ENCODE measurements at regions not wholly inside any gene's neighbourhood (a gene's known extent, or its start where the extent isn't known, plus 50 kb on each side); places are given as distances from the start of the nearest gene placed in this dataset.

- no peak for DNase-seq
These were observed 101.7 kb upstream of the PRMT6 start for GRCh38 chr1:106954661-106955229.

DNA sequence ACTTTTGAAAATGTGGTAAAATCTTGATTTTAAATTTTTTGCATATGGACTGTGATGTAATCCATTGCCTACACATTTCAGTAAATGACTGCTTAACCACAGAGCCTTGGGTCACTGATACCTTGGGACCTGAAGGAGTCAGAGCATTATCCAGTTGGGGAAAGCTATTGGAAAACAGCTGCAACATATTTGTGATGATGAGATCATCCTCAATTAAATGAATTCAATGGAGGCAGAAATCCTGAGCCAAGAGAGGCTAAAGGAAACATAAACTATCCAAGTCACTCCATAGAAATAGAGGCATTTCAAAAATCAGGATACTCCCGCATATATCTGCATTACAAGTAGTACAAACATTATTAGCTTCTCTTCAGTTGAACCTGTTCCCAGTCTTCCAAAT, 99.8 kb upstream of the PRMT6 start:
- no peak for DNase-seq

DNA sequence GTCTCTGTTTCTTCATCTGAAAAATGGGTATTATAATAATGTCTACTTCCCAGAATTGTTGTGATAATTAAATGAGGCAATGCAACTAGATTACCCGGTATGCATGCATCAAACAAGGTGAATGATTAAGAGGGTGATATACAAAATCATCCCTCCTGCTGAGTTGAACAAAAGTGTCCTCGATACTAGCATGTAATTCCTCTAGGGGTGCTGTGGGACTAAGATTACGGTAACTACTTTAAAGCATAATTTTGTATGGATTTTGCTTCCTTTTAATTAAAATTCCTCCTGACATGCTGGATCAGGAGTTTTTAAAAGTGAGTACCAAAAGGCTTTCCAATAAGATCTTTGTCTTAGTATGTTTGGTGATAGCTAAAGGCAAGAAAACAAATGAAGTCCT, 98.7 kb upstream of the PRMT6 start:
- no peak for DNase-seq

- no peak for DNase-seq
These were observed 96.1 kb upstream of the PRMT6 start for GRCh38 chr1:106960412-106960811.

DNA sequence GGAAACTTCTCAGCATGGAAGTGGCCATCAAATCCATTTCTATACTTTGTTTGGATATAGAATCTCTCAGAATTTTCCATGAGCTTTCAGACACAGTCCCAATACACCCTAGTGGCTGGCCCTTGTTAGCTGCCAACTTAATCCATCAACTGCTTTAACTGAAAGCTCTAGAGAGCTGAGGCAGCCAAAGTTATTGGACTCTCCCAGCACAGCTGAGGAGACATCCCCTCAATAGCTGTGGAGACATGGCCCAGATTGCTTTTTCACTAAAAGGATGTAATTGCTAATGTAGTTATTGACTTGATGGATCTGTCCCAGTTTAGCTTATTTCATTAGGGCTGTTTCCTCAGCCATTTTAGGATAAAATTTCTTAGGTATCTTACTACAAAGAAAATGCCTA, 94.8 kb upstream of the PRMT6 start:
- DNase-seq, result no peak

DNA sequence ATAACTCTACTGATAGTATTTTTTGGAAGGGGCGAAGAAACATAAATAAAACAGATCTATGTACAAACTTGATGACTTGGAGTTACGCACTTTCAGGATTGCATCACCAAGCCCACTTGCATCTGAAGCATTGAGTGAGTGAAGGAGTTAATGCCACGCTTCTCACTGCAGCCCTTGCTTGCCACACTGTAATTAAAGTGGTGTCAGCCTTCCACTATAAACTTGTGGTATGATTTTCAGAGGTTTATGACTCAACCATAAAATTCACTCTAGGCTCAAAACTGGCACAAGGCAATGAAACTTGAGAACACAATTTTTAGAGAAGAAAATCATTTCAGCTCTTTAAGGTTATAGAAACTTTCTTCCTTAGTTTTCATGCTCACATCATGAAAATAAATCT, 93.9 kb upstream of the PRMT6 start:
- DNase-seq, result no peak

- DNase-seq, result no peak
These were observed 92.0 kb upstream of the PRMT6 start for GRCh38 chr1:106964495-106964894.

GRCh38 chr1:106968644-106969043, 87.8 kb upstream of the PRMT6 start:
- DNase-seq, result no peak

GRCh38 chr1:106969731-106970130, 86.7 kb upstream of the PRMT6 start:
- DNase-seq, result no peak

DNA sequence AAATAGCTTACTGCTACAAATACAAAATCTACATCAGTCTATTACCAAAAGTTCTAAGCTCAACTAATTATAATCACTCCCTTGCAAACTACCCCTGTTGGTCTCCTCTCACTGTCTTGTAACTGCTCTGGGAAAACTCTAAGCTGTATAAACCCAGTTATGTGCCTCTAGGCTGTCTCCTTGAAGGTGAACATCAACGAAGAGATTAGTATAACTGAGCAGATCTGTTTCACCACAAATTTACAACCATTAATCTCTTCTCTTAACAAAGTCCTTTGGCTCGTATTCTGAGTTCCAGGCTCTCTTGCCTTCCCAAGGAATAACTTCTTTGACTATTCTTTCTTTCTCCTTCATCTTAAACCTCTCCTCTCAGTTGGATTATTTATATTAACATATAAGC, 84.4 kb upstream of the PRMT6 start:
- DNase-seq, result no peak

DNA sequence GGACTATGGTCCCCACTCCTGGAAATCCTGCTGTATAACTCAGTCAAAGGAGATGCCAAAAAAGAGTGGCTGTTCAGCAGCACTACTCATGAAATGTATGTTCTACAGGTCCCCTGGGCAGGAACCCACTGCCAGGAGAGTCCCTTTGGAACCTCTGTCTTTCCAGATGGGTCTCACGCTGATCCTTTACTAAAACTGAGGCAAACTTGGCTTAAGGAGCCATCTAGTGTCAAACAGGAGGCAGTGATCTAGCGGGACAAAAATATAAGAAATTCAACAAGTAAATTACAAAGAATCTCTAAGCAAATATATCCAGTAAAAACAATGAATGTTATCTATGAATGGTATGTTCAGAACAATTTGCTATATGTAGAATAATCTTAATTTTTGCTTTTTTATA, 80.5 kb upstream of the PRMT6 start:
- no peak for DNase-seq

GRCh38 chr1:106978477-106979322, 77.8 kb upstream of the PRMT6 start:
- DNase-seq, result no peak

GRCh38 chr1:106979371-106979770, 77.1 kb upstream of the PRMT6 start:
- no peak for DNase-seq

- DNase-seq, result no peak
These were observed 76.4 kb upstream of the PRMT6 start for GRCh38 chr1:106980121-106980520.

DNA sequence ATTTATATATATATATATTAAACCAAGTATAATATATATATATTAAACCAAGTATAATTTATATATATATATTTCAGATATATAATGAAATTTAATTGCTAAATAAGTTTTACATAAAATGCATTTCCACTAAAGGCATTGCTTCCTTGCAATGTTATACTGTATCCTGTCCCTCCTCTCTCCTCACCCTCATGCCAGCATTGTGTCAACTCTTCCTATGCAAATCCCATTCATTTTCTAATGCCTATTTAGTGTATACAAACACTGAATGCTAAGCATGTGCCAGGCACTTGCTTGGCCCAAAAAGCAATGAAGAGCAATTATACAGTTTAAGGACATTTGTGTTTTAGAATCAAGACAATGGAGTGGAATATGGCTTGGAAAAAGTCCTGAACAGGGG, 71.7 kb upstream of the PRMT6 start:
- DNase-seq, result no peak

GRCh38 chr1:106986603-106987002, 69.9 kb upstream of the PRMT6 start:
- DNase-seq, result no peak

GRCh38 chr1:106995970-106996369, 60.5 kb upstream of the PRMT6 start:
- no peak for DNase-seq

DNA sequence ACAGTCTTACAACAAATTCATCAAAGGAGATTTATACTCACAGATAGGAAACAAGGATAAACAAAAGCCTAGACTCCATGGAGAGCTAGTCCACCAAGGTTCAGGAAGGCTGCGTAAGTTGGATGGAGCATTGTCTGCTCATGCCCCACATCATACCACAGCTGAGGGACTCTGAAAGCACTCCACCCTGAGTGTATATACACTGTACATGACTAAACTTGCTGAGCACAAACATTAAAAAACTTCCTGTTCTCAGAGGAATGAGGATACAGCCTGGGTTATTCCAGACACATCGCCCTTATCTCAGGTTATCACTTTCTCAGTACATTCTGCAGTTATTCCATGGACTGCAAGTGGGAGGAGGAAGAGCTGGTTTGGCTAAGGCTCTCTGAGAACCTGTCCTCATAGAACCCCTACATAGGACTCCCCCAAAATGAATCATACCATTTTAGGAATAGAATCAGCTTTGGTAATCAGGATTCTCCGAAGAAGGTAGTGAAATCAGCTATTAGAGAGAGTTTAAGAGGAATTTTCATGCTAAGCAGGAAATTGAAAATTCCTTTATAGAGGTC, 58.0 kb upstream of the PRMT6 start:
- no peak for DNase-seq

- no peak for DNase-seq
These were observed 55.6 kb upstream of the PRMT6 start for GRCh38 chr1:107000902-107001301.

DNA sequence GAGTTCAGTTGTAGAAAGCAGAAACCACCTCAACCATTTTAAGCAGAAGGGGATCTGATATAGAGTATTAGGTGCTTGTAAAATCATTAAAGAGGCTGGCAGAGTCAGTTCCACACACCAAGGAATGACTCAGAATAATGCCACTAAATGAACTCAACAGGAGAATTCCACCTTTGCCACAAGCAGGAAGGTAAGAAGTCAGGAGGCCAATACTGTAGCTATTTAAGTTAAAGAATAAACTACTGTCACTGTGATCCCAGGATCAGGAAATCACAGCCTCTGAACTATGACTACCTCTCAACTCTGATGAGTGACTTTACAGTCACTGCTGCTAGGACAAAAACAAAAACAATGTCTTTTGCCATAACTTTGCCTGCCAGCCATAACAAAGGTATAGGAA, 52.5 kb upstream of the PRMT6 start:
- no peak for DNase-seq

DNA sequence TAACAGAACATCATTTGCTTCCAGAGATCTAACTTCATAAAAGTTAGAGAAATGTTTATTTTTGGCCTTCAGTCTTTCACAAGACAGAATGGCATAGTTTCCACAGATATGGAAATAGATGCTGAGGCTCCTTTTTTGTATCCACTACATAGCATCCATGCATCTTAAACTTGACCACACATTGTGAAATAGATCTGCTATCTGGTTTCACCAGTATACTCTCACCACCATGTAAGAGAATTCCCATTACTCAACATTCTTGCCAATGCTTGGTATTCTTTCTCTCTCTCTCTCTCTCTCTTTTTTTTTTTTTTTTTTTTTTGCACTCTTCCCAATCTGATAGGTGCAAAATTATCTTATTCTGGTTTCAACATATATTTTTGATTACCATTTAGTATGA, 52.1 kb upstream of the PRMT6 start:
- DNase-seq, result no peak

Measured in GDM1 (cell line).